Left forelimb (tissue), 1 donor: ENCODE measurements at regions not wholly inside any gene's neighbourhood (a gene's known extent, or its start where the extent isn't known, plus 50 kb on each side); places are given as distances from the start of the nearest gene placed in this dataset.

Experiments used
- DNase-seq: peaks from one replicate; pipeline ENCODE4 v3.0.0-alpha.2; 2018; ENCODE audit warnings: low spot score

- DNase-seq, result no peak
Observed at GRCh38 chr18:75805265-75805664, 377.8 kb upstream of the SMIM21 start.

- no peak for DNase-seq
Observed at GRCh38 chr18:75802681-75803080, 375.2 kb upstream of the SMIM21 start.

- DNase-seq, result no peak
Observed at GRCh38 chr18:75801178-75801577, 373.7 kb upstream of the SMIM21 start.

GRCh38 chr18:75800331-75800648 lies 372.8 kb upstream of the SMIM21 start:
- no peak for DNase-seq

GRCh38 chr18:75799449-75800330 lies 372.2 kb upstream of the SMIM21 start:
- DNase-seq, result no peak

- no peak for DNase-seq
Observed at GRCh38 chr18:75797046-75797445, 369.5 kb upstream of the SMIM21 start.

GRCh38 chr18:75790796-75791195 lies 363.3 kb upstream of the SMIM21 start:
- DNase-seq, result no peak

- no peak for DNase-seq
Observed at GRCh38 chr18:75790111-75790510, 362.6 kb upstream of the SMIM21 start.

GRCh38 chr18:75785834-75786233 lies 358.3 kb upstream of the SMIM21 start:
- no peak for DNase-seq

- no peak for DNase-seq
Observed at GRCh38 chr18:75785206-75785605, 357.7 kb upstream of the SMIM21 start.

GRCh38 chr18:75784390-75784789 lies 356.9 kb upstream of the SMIM21 start:
- DNase-seq, result peak; percentile 71

- DNase-seq, result no peak
Observed at GRCh38 chr18:75783566-75784281, 356.2 kb upstream of the SMIM21 start.

- no peak for DNase-seq
Observed at GRCh38 chr18:75782826-75783225, 355.3 kb upstream of the SMIM21 start.

GRCh38 chr18:75782204-75782603 lies 354.7 kb upstream of the SMIM21 start:
- no peak for DNase-seq

- DNase-seq, result no peak
Observed at GRCh38 chr18:75779910-75780309, 352.4 kb upstream of the SMIM21 start.

GRCh38 chr18:75779450-75779849 lies 351.9 kb upstream of the SMIM21 start:
- DNase-seq, result no peak

GRCh38 chr18:75777630-75778029 lies 350.1 kb upstream of the SMIM21 start:
- no peak for DNase-seq

- DNase-seq, result no peak
Observed at GRCh38 chr18:75775121-75775520, 347.6 kb upstream of the SMIM21 start.

GRCh38 chr18:75773618-75774017 lies 346.1 kb upstream of the SMIM21 start:
- no peak for DNase-seq

GRCh38 chr18:75762758-75763157 lies 335.3 kb upstream of the SMIM21 start:
- no peak for DNase-seq

GRCh38 chr18:75760208-75760607 lies 332.7 kb upstream of the SMIM21 start:
- no peak for DNase-seq

GRCh38 chr18:75757951-75758350 lies 330.4 kb upstream of the SMIM21 start:
- DNase-seq, result no peak

- DNase-seq, result no peak
Observed at GRCh38 chr18:75754433-75754832, 326.9 kb upstream of the SMIM21 start.

- DNase-seq, result no peak
Observed at GRCh38 chr18:75753753-75754152, 326.2 kb upstream of the SMIM21 start.
